IMR-90 (cell line): ENCODE measurements at regions not wholly inside any gene's neighbourhood (a gene's known extent, or its start where the extent isn't known, plus 50 kb on each side); places are given as distances from the start of the nearest gene placed in this dataset.

ENCODE experiments used
- ATAC-seq: fragments of 200-7000 bp; cut with Tn5 transposase; 2 replicates; pipeline ENCODE4 v1.9.1; 2020; ENCODE audit warnings: low read depth, mild to moderate bottlenecking, moderate library complexity
- BruUV-seq: library from RNA; stranded (reverse); fragments of 400-500 nt; replicated peaks from 2 replicates; lab custom pipeline; 2021; lab: Mats Ljungman, UMichigan
- CTCF ChIA-PET: fragments of 300-600 bp; formaldehyde crosslinking; extraction: SDS; loops from one replicate; lab custom pipeline; 2021; ENCODE audit warnings: antibody characterized with exemption; lab: Yijun Ruan, JAX
- POLR2A ChIA-PET: fragments of 300-600 bp; sonication (Branson Sonifier 250); formaldehyde crosslinking; loops from one replicate; lab custom pipeline; 2022; ENCODE audit warnings: antibody characterized with exemption; ENCODE audit not compliant: unreplicated experiment; lab: Charles Lee
- DNase-seq: peaks from one replicate; pipeline ENCODE4 v3.0.0; 2013
- H2AFZ ChIP-seq: replicated peaks from 2 replicates; pipeline ENCODE3; 2013; ENCODE audit warnings: low read length, mild to moderate bottlenecking; ENCODE audit not compliant: poor library complexity
- H2AK5ac ChIP-seq: 2 replicates; pipeline ENCODE4 v1.6.1; 2013; ENCODE audit warnings: low read depth, low read length, inconsistent platforms
- H2AK9ac ChIP-seq: replicated peaks from 2 replicates; pipeline ENCODE3; 2013; ENCODE audit warnings: mild to moderate bottlenecking, low read depth, low read length, moderate library complexity; ENCODE audit not compliant: poor library complexity
- H2BK120ac ChIP-seq: 2 replicates; pipeline ENCODE4 v1.6.1; 2013; ENCODE audit warnings: low read depth, low read length, inconsistent platforms
- H2BK15ac ChIP-seq: 3 replicates; pipeline ENCODE4 v1.6.1; 2013; ENCODE audit warnings: low read depth, low read length, inconsistent platforms
- H2BK20ac ChIP-seq: 2 replicates; pipeline ENCODE4 v1.6.1; 2013; ENCODE audit warnings: low read depth, mild to moderate bottlenecking, inconsistent platforms, low read length, moderate library complexity
- H2BK5ac ChIP-seq: 2 replicates; pipeline ENCODE4 v1.6.1; 2013; ENCODE audit warnings: mild to moderate bottlenecking, low read depth, low read length, inconsistent platforms; ENCODE audit not compliant: poor library complexity, severe bottlenecking
- H3K14ac ChIP-seq: replicated peaks from 2 replicates; pipeline ENCODE4 v1.6.1; 2013; ENCODE audit warnings: low read depth, low read length, inconsistent platforms
- H3K18ac ChIP-seq: 2 replicates; pipeline ENCODE4 v1.6.1; 2013; ENCODE audit warnings: low read depth, low read length, control low read depth
- H3K23ac ChIP-seq: 2 replicates; pipeline ENCODE4 v1.6.1; 2013; ENCODE audit warnings: low read depth, low read length, inconsistent platforms
- H3K27ac ChIP-seq: 2 replicates; pipeline ENCODE4 v1.5.1; 2013; ENCODE audit warnings: mild to moderate bottlenecking, control low read depth, low read length; ENCODE audit not compliant: insufficient read depth
- H3K27me3 ChIP-seq: 2 replicates; pipeline ENCODE4 v1.6.1; 2013; ENCODE audit warnings: low read length; ENCODE audit not compliant: control insufficient read depth, insufficient read depth
- H3K36me3 ChIP-seq: 2 replicates; pipeline ENCODE4 v1.6.1; 2013; ENCODE audit warnings: low read length, mixed read lengths; ENCODE audit not compliant: control insufficient read depth, insufficient read depth
- H3K4ac ChIP-seq: 2 replicates; pipeline ENCODE4 v1.6.1; 2013; ENCODE audit warnings: low read depth, low read length, inconsistent platforms
- H3K4me1 ChIP-seq: 2 replicates; pipeline ENCODE4 v1.6.1; 2013; ENCODE audit warnings: low read length, mixed read lengths; ENCODE audit not compliant: control insufficient read depth, insufficient read depth
- H3K4me2 ChIP-seq: 2 replicates; pipeline ENCODE4 v1.6.1; 2013; ENCODE audit warnings: low read depth, mild to moderate bottlenecking, control low read depth, low read length, moderate library complexity
- H3K4me3 ChIP-seq: 2 replicates; pipeline ENCODE4 v1.5.1; 2013; ENCODE audit warnings: low read depth, mild to moderate bottlenecking, control low read depth, low read length, moderate library complexity; ENCODE audit not compliant: insufficient read depth
- H3K56ac ChIP-seq: 2 replicates; pipeline ENCODE4 v1.6.1; 2013; ENCODE audit warnings: low read length, inconsistent platforms; ENCODE audit not compliant: insufficient read depth; ENCODE audit errors: extremely low read depth
- H3K79me1 ChIP-seq, 2 experiments: 2 replicates each; pipeline ENCODE4 v1.6.1; 2013; ENCODE audit warnings: low read length in 2 of 2, inconsistent platforms in 1 of 2, low read depth in 1 of 2
- H3K9ac ChIP-seq: 2 replicates; pipeline ENCODE4 v1.6.1; 2013; ENCODE audit warnings: low read depth, low read length, control low read depth
- H3K9me1 ChIP-seq: 2 replicates; pipeline ENCODE4 v1.6.1; 2013; ENCODE audit warnings: low read length, inconsistent platforms; ENCODE audit not compliant: insufficient read depth
- H3K9me3 ChIP-seq: 2 replicates; pipeline ENCODE4 v1.6.1; 2013; ENCODE audit warnings: low read length; ENCODE audit not compliant: control insufficient read depth, insufficient read depth
- H4K20me1 ChIP-seq: 2 replicates; pipeline ENCODE4 v1.6.1; 2013; ENCODE audit warnings: low read length, inconsistent platforms; ENCODE audit not compliant: insufficient read depth
- H4K5ac ChIP-seq: 2 replicates; pipeline ENCODE4 v1.6.1; 2013; ENCODE audit warnings: mild to moderate bottlenecking, low read depth, low read length, control low read depth
- H4K8ac ChIP-seq, 2 experiments: 2 replicates each; pipeline ENCODE4 v1.6.1; 2013; ENCODE audit warnings: low read depth in 2 of 2, low read length in 2 of 2, control low read depth in 1 of 2, inconsistent platforms in 1 of 2
- H4K91ac ChIP-seq: 2 replicates; pipeline ENCODE4 v1.6.1; 2013; ENCODE audit warnings: low read depth, low read length, inconsistent platforms; ENCODE audit not compliant: insufficient read depth
- BHLHE40 ChIP-seq: fragments of 150-350 bp; IDR thresholded peaks from 2 replicates; pipeline ENCODE4 v1.6.1; 2016; ENCODE audit warnings: mild to moderate bottlenecking, low read depth, low read length
- CEBPB ChIP-seq: IDR thresholded peaks from 2 replicates; pipeline ENCODE4 v1.6.1; 2012; ENCODE audit warnings: low read depth, low read length, improper control_type of control experiment
- CHD1 ChIP-seq: IDR thresholded peaks from 2 replicates; pipeline ENCODE4 v1.6.1; 2012; ENCODE audit warnings: low read depth, low read length, improper control_type of control experiment
- CTCF ChIP-seq: conservative IDR thresholded peaks from 2 replicates; pipeline ENCODE4 v1.5.1; 2012; ENCODE audit warnings: mild to moderate bottlenecking, low read depth, low read length, improper control_type of control experiment
- FOS ChIP-seq: fragments of 150-350 bp; IDR thresholded peaks from 2 replicates; pipeline ENCODE4 v1.6.1; 2016; ENCODE audit warnings: low read depth, low read length
- MAFK ChIP-seq: IDR thresholded peaks from 2 replicates; pipeline ENCODE4 v1.6.1; 2012; ENCODE audit warnings: low read depth, low read length, improper control_type of control experiment
- NFE2L2 ChIP-seq: fragments of 150-350 bp; IDR thresholded peaks from 2 replicates; pipeline ENCODE4 v1.6.1; 2016; ENCODE audit warnings: low read depth, mild to moderate bottlenecking, low read length
- RCOR1 ChIP-seq: IDR thresholded peaks from 2 replicates; pipeline ENCODE4 v1.6.1; 2012; ENCODE audit warnings: mild to moderate bottlenecking, low read length, improper control_type of control experiment; ENCODE audit not compliant: insufficient replicate concordance
- USF2 ChIP-seq: fragments of 150-350 bp; IDR thresholded peaks from 2 replicates; pipeline ENCODE4 v1.6.1; 2017; ENCODE audit warnings: mild to moderate bottlenecking, antibody characterized with exemption, low read length, low read depth
- WGBS, 2 experiments: methylation state at CpG; one replicate each; pipeline versions ENCODE4 v1.1.5 to v1.1.7; 2013; ENCODE audit warnings: missing lambda C conversion rate in 2 of 2; ENCODE audit not compliant: insufficient read length in 1 of 2; ENCODE audit errors: extremely low coverage in 2 of 2; 5-methylcytosine and 5-hydroxymethylcytosine counted together
- dilution Hi-C: fragments of 300-500 bp; cut with HindIII; formaldehyde crosslinking; loops from one replicate; pipeline ENCODE4 v1.14.3; 2018; ENCODE audit warnings: low sequenced_read_pairs; ENCODE audit not compliant: unreplicated experiment
- in situ Hi-C: fragments of 300-500 bp; cut with MboI; formaldehyde crosslinking; loops from 3 replicates; pipeline ENCODE4 v1.14.3; 2019; ENCODE audit warnings: low sequenced_read_pairs, inconsistent platforms, mixed read lengths
- intact Hi-C: fragments of 100-400 bp; cut with micrococcal nuclease; formaldehyde crosslinking; loops from 2 replicates; pipeline ENCODE4 v1.10.0; 2022

- dilution Hi-C loops: no loop called here
Observed at GRCh38 chr5:172544371-172545095, 90.2 kb upstream of the SH3PXD2B start.

More at GRCh38 chr5:172544371-172545095, 90.2 kb upstream of the SH3PXD2B start:
- no peak overlapping the region for H3K14ac ChIP-seq
- no peak overlapping the region for H3K4ac ChIP-seq
- DNase-seq: no peak
- in situ Hi-C loops (no loop called here), intact Hi-C loops (no loop called here)
- H4K91ac ChIP-seq: no peak overlapping the region
- no peak for ATAC-seq
- H4K20me1 ChIP-seq: no peaks in the 10 kb centered on the region
- H3K9me1 ChIP-seq: no peaks in the 10 kb centered on the region
- WGBS, 2 experiments: 33% methylated on average over 2 of the region's 6 CpGs; no CpG with 5 or more reads in 1 of the 2 experiments
- no peak overlapping the region for H2BK20ac ChIP-seq
- no peak overlapping the region for H3K27ac ChIP-seq
- H3K9me3 ChIP-seq: peaks cover 1% of the 10 kb centered on the region; the same call in 1 of the 2 replicates
- H3K9ac ChIP-seq: no peak overlapping the region
- BruUV-seq: no TSS peak
- no peak overlapping the region for H3K4me3 ChIP-seq
- H3K27me3 ChIP-seq: peaks cover 59% of the 10 kb centered on the region
- CTCF ChIA-PET: no interaction called here
- H2AK5ac ChIP-seq: no peak overlapping the region
- H3K79me1 ChIP-seq: no peaks in the 10 kb centered on the region
- POLR2A ChIA-PET: no interaction called here
- H2BK15ac ChIP-seq: no peak overlapping the region
- no peak overlapping the region for H4K5ac ChIP-seq
- no peak overlapping the region for H3K18ac ChIP-seq
- no peaks in the 10 kb centered on the region for H3K4me1 ChIP-seq
- H4K8ac ChIP-seq: no peak overlapping the region
- H2BK5ac ChIP-seq: no peak overlapping the region
- no peak overlapping the region for H3K56ac ChIP-seq
- no peak overlapping the region for H3K4me2 ChIP-seq
- H3K36me3 ChIP-seq: no peaks in the 10 kb centered on the region
- H2BK120ac ChIP-seq: no peak overlapping the region
- H2AK9ac ChIP-seq: no peak overlapping the region
- H2AFZ ChIP-seq: no peak overlapping the region
- TF ChIP-seq CTCF (no peak), CHD1 (no peak), FOS (no peak), MAFK (no peak), NFE2L2 (no peak), CEBPB (no peak), USF2 (no peak), RCOR1 (no peak), BHLHE40 (no peak)
- H3K23ac ChIP-seq: no peak overlapping the region
